ENCODE measurements at regions not wholly inside any gene's neighbourhood (a gene's known extent, or its start where the extent isn't known, plus 50 kb on each side); places are given as distances from the start of the nearest gene placed in this dataset.

- TF ChIP-seq CTCF (IDR thresholded peaks at IDR 0.05; ENCODE audit: low read length) (no peak), EZH2phosphoT487 (IDR thresholded peaks at IDR 0.05; ENCODE audit: low read length) (no peak), EZH2 (optimal IDR thresholded peaks at IDR 0.05; ENCODE audit: low read depth, low read length) (no peak)
These were observed 97.9 kb upstream of the CYRIA start for GRCh38 chr2:16763493-16763899.
